Endothelial cell of umbilical vein (primary cell): ENCODE measurements at regions not wholly inside any gene's neighbourhood (a gene's known extent, or its start where the extent isn't known, plus 50 kb on each side); places are given as distances from the start of the nearest gene placed in this dataset.

Experiments
- CTCF ChIP-seq, 2 donors: IDR thresholded peaks; 1 replicate in 1 of 2; 2 replicates in 1 of 2; pipeline ENCODE4 v1.5.1; 2011; ENCODE audit warnings: low read length in 2 of 2, mild to moderate bottlenecking in 2 of 2, moderate library complexity in 2 of 2, control low read depth in 1 of 2, inconsistent platforms in 1 of 2, low read depth in 1 of 2; ENCODE audit not compliant: insufficient read depth in 1 of 2; ENCODE audit errors: extremely low read depth in 1 of 2
- EZH2 ChIP-seq: IDR thresholded peaks from 2 replicates; pipeline ENCODE4 v1.6.1; 2012; ENCODE audit warnings: borderline replicate concordance, low read depth, mild to moderate bottlenecking, moderate library complexity, low read length, inconsistent platforms; ENCODE audit not compliant: severe bottlenecking
- FOS ChIP-seq: IDR thresholded peaks from 2 replicates; pipeline ENCODE4 v1.6.1; 2011; ENCODE audit warnings: mild to moderate bottlenecking, low read length, moderate library complexity, borderline replicate concordance; ENCODE audit not compliant: insufficient read depth
- GATA2 ChIP-seq: IDR thresholded peaks from 2 replicates; pipeline ENCODE4 v1.7.0; 2011; ENCODE audit warnings: low read depth, mild to moderate bottlenecking, moderate library complexity, mixed read lengths, low read length; ENCODE audit not compliant: insufficient read length, insufficient read depth
- JUN ChIP-seq: IDR thresholded peaks from 2 replicates; pipeline ENCODE4 v1.6.1; 2011; ENCODE audit warnings: borderline replicate concordance, low read depth; ENCODE audit not compliant: insufficient read length, insufficient read depth
- MAX ChIP-seq: IDR thresholded peaks from 2 replicates; pipeline ENCODE4 v1.6.1; 2011; ENCODE audit not compliant: insufficient read depth, insufficient read length
- MYC ChIP-seq: IDR thresholded peaks from one replicate; pipeline ENCODE4 v1.6.1; 2011; ENCODE audit warnings: mild to moderate bottlenecking, low read depth, low read length
- POLR2A ChIP-seq: IDR thresholded peaks from 2 replicates; pipeline ENCODE4 v1.6.1; 2012; ENCODE audit warnings: low read depth, mild to moderate bottlenecking, control low read depth, low read length
- POLR2AphosphoS5 ChIP-seq: IDR thresholded peaks from 2 replicates; pipeline ENCODE4 v1.6.1; 2012; ENCODE audit warnings: low read depth, mild to moderate bottlenecking, control low read depth, low read length, moderate library complexity; ENCODE audit not compliant: insufficient read depth

- TF ChIP-seq POLR2AphosphoS5 (no peak), CTCF (IDR thresholded peaks at IDR 0.05; ENCODE audit: extremely low read depth in 1 of 2, insufficient read depth in 1 of 2, low read depth in 1 of 2, low read length in 2 of 2) (no peak), JUN (no peak), EZH2 (no peak), MYC (no peak), MAX (no peak), GATA2 (no peak), POLR2A (no peak), FOS (no peak)
Observed at GRCh38 chr11:134725716-134726639, 313.9 kb upstream of the B3GAT1 start.
